ENCODE measurements at regions not wholly inside any gene's neighbourhood (a gene's known extent, or its start where the extent isn't known, plus 50 kb on each side); places are given as distances from the start of the nearest gene placed in this dataset.
"Not testable (repeated sequence)": the region's sequence is repeated elsewhere in the genome, so short reads cannot be mapped to it uniquely, and the experiment has no call there.

DNA sequence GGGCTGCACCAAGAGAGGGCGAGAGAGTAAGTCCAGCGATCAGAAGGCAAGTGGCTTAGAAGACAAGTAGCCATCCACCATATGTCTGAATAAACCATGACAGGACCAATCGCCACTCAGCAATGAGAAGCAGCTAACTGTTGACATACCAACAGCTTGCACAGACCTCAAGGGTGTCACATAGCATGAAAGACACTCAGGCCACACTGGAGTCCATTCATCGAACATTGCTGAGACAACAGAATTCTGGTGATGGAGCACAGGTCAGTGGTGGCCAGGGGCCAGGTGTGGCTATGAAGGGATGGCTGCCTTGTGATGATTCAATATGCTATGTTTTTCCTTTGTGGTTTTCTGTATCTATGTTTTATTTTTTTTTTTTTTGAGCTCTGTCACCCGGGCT lies 236.2 kb upstream of the FRG2C start:
- intact Hi-C loops (cut with DNase I); DNase-seq (ENCODE audit: low spot score): not testable (repeated sequence)

DNA sequence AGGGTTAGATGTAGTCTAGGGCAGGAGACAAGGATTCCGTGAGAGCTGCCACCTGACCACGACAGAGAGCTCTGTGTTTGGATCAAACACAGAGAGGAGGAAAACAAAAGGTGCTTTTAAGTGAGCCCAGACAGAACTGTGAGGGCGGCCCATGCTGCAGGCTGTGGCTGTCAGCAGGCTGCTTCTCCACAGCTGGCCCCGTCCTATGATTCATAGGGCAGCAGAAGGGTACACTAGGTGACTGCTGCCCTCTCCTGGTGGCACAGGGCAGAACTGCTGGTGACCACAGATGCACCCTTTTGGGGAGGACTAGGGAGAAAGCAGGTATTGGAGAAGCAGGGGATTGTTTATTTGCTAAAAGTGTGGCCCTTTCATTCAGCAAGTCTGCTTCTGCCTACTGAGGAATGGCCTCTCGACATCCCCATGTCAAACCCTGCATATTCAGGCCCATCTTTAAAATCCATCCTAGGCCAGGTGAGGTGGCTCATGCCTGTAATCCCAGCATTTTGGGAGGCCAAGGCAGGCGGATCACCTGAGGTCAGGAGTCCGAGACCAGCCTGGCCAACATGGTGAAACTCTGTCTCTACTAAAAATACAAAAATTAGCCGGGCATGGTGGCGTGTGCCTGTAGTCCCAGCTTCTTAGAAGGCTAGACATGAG lies 234.4 kb upstream of the FRG2C start:
- intact Hi-C loops (cut with DNase I), result not testable (repeated sequence)

DNA sequence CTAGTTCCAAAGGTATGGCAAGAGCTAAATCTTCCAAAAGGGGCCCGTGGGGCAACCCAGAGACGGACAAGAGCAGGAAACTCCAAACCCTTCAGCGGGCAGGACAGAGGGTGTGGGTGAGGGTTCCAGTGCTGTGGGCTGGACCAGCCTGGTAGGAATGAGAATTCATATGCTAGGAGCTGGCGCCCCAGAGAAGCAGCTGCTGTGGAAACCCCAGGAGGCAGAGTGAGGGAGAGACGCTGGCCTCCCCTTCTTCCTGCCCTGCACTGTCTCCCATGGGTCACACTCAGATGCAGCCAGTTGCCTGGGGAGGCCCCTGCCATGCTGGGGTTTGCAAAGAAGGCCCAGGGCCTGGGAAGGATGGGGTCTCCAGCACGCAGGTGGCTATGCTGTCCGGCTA lies 233.7 kb upstream of the FRG2C start:
- intact Hi-C loops (cut with DNase I); DNase-seq (ENCODE audit: low spot score): not testable (repeated sequence)

More for the DNA sequence above, 234.4 kb upstream of the FRG2C start:
- peak; percentile 87 for DNase-seq (ENCODE audit: low spot score)

DNA sequence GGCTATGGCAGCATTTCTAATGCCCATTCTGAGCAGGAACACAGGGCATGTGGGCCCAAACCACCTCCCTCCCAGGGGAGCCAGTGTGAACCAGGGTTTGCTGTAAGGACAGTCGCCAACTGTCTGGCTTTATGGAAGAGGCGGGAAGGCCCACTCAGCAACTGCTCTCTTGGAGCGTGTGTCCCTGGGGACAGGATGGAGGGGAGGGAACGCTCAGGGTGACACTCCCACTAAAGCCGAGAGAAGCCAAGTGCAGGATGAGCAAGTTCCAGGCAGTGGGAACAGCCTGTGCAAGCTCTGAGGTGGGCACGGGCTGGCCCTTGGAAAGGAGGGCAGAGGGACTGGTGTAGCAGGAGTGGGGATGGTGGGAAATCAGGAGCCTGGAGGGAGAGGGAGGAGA lies 233.0 kb upstream of the FRG2C start:
- DNase-seq (ENCODE audit: low spot score); intact Hi-C loops (cut with DNase I): not testable (repeated sequence)

DNA sequence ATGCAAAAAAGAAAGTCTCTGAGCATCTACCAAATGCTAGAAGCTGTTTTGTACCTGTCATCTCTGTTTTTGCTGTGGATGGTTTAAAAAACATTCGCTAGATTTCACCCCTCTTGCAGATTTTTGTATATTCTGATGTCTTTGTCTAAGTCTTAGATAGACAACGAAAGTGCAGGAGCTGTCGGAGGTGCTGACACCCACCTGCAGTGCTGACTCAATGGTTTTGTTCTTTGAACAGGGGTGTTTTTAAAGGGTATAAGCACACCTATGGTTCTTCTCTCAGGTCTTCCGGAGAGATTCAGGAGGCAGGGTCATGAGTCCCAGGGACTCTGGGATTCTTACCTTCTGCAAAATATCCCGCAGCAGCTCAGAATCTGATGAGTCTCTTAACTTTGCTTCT lies 231.7 kb upstream of the FRG2C start:
- DNase-seq (ENCODE audit: low spot score); intact Hi-C loops (cut with DNase I): not testable (repeated sequence)

DNA sequence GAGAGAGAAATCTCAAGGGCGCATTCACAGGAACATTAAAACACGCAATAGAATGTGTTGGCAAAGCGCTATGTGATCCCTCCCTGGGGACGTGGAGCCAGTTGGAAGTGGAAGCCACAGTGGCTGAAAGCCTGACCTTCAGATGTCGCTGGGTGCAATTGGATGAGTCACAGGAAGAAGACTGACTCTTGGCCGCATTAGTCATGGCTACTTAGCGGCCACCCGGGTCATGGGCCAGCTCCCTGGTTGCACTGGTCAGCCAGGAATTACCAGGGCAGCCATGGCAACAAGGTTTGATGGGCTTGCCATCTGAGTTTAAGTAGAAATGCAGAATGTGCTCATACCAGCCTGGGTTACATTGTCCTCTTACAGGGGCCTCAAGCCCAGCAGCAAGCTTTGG lies 231.2 kb upstream of the FRG2C start:
- DNase-seq (ENCODE audit: low spot score), result peak; percentile 84
- intact Hi-C loops (cut with DNase I), result not testable (repeated sequence)

DNA sequence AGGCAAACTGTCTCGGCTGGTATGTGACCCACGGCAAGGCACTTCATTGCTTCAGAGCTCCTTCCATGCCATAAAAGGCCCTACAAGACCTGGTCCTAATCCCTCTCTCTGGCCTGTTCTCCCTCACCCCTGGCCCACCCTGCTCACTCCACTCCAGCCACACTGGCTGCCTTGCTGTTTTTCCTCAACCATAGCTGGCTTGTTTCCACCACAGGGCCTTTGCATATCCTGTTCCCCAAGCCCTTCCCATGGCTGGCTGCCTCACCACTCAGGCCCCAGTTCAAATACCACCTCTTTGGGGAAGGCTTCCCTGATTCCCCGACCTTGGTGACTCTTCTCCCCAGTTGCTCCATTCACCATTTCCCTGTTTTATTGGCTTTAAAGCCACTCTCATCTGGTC lies 230.8 kb upstream of the FRG2C start:
- DNase-seq (ENCODE audit: low spot score); intact Hi-C loops (cut with DNase I): not testable (repeated sequence)

DNA sequence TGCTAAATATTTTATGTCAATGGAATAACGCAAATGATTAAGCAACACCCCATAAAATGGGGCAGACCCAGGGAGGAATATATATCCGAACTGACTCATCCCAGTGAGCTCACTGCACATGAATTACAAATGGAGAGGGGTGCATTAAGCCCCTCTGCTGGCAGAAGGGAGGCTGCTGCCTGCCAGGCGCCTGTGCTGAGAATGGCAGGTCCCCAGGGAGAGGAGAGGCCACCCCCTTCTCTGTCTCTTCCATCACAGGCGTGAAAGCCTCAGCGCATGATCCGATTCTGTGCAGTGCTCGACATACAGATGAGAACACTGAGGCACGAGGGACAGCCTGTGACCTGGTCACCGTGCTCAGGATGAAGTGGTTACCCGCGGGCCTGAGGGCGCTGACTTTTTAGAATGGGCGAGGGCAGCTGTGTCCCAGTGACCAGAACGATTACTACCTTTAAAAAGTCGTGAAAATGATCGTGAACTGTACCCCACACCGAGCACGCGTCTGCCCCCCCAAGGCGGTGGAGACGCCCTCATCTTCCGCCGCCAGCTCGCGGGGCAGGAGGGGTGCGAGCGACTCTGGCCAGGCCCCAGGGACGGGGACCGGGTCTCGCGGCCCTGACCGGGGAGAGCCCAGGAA lies 229.7 kb upstream of the FRG2C start:
- intact Hi-C loops (cut with DNase I); DNase-seq (ENCODE audit: low spot score): not testable (repeated sequence)

DNA sequence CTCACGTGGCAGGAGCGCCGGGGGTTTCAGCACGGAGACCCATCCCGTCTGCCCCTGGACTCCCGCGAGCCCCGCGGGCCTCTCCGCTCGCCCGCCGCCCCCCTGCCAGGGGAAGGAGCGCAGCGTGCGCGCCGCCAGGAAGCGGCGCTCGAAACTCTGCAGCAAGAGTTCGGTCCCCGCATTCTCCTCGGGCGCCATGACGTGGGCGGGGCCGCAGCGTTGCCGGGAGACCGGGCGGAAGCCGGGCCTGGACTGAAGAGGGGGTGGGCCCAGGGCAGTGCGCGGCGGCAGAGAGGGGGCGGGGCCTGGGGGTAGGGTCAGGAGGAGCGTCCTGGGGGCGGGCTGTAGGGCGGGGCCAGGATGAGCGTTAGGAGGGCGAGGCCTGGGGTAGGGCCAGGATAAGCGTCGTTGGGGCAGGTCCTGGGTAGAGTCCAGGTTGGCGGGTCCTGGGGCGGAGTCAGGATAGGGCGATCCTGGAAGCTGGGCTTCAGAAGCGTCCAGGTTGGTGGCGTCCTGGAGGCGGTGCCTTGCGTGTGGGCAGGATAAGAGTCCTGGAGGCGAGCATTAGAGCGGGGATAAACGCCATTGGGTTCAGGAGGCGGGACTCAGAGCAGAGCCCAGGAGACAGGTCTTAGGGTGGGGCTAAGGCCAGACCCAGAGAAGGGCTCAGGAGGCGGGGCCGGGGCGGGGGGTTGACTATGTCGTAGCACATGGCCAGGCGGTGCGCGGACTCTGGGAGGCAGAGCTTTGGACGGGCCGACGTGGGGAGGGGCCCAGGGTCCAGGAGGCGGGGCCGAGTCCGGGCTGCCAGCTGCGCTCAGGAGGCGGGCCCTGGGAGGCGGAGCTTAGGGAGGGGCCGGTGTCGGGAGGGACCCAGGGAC lies 229.0 kb upstream of the FRG2C start:
- DNase-seq (ENCODE audit: low spot score), result peak; percentile 100
- intact Hi-C loops (cut with DNase I), result not testable (repeated sequence)

DNA sequence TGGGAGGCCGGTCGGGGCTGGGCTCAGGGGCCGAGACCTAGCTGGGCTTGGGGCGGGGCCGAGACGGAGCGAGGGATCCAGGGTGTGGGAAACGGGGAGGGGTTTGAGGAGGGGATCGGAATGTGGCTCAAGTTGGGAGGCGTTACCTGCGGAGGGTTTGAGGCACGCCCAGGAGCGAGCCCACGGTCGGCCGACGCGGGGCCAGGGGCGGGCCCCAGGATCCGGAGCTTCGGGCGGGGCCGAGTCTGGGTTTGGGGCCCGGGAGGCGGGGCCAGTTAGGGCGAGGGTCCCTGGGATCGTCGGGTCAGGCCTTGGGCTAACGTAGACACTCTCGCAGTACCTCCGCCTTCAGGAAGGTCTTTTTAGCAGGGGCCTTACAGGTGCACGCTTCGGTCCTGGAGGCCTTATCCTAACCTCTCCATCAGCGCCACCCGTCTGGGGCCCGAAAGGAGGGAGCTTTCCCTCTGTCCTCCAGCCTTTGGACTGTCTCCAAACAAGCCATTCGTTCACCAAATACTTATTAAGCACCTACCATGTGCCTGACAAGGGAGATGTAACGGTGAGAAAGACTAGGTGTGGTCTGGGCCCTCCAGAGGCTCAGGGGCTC lies 228.2 kb upstream of the FRG2C start:
- DNase-seq (ENCODE audit: low spot score); intact Hi-C loops (cut with DNase I): not testable (repeated sequence)

DNA sequence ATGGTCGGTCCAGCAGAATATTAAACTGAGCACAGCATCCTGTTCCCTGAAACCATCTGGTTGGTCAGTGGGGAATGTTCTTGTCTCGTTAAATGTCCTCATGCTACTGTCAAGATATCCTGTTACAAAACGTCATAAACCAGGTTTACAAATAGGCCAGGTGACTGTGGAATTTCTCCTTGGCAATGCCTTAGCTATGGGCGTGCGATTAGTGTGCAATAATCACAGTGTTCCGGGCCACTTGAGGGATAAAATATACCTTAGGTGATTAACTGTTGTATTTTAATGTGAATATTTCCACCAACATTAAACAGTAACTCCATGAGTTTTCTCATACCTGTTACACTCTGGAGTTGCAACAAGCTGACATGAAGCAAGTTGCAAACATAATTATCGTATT lies 223.1 kb upstream of the FRG2C start:
- intact Hi-C loops (cut with DNase I); DNase-seq (ENCODE audit: low spot score): not testable (repeated sequence)

DNA sequence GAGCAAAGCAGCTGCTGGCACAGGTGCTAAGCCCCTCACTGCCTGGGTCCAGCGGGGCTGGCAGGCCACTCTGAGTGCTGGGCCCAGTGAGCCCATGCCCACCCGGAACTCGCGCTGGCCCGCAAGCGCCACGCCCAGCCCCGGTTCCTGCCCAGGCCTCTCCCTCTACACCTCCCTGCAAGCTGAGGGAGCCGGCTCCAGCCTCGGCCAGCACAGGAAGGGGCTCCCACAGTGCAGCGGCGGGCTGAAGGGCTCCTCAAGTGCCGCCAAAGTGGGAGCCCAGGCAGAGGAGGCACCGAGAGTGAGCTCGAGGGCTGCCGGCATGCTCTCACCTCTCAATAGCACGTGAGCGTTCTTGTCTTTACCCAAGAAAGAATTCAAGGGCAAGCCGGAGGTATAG lies 219.5 kb upstream of the FRG2C start:
- DNase-seq (ENCODE audit: low spot score); intact Hi-C loops (cut with DNase I): not testable (repeated sequence)

DNA sequence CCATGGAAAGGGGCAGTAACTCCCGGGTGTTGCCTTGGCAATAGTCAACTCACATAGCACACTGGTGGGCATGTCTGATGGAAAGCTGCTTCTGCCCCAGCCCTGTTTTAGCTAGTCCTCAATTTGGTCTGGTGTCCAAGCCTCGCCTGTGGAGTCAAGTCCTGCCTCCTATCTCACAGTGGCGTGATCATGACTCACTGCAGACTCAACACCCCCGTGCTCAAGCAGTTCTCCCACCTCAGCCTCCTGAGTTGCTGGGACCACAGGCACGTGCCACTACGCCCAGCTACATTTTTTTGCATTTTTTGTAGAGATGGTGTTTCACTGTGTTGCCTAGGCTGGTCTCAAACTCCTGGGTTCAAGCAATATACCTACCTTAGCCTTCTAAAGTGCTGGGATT lies 218.9 kb upstream of the FRG2C start:
- intact Hi-C loops (cut with DNase I); DNase-seq (ENCODE audit: low spot score): not testable (repeated sequence)

DNA sequence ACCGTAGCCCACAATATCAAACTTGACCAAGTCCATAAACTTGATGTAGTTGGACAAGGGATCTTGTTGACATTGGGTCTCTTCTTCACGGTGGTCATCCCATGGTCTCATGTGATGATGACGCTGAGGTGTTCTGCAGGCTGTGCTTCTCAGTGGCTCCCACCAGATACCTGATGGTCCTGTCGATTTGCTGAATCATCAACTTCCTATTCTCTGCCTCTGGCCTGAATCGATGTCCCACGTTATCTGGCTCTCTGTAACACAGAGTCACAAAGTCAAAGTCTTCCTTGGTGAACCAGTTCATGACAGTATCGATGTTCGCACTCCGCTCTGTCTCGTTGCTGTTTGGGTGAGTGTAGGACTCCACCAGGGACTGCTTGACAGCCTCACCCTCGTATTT lies 217.2 kb upstream of the FRG2C start:
- DNase-seq (ENCODE audit: low spot score); intact Hi-C loops (cut with DNase I): not testable (repeated sequence)

DNA sequence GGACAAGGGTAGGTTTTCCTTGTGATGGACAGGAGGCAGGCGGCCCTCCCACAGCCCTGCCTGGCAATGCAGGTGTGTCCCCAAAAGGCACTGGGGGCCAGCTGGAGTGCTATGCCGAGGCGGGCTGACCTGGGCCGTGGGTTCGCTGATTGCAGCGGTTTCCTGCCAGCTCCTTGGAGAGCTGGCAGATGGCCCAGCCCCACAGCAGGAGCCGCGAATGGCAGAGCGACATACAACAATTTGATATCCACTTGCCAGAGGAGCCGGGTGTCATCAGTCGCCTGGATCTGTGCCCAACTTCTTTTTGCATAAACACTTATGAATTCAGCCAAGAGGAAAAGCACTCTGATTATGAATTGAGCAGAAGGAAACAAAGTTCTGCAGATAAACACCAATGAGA lies 210.8 kb upstream of the FRG2C start:
- intact Hi-C loops (cut with DNase I), result not testable (repeated sequence)
- DNase-seq (ENCODE audit: low spot score), result peak; percentile 80

DNA sequence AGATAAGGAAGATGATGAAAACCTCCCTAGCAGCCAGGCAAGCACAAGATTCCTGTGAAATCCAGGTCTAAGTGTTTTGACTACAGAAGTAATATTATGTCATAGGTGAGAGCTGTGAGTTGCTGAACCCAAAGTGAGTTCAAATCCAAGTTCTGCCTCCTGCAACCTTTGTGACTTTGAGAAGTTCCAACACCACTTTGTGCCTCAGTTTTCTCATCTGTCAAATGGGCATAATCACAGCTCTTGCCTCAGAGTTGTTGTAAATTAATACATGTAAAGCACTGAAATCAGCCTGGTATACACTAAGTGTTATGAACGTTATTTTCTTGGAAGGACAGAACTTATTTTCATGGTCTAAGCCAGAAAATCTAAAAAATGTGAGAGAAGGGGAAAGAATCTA lies 210.3 kb upstream of the FRG2C start:
- intact Hi-C loops (cut with DNase I), result not testable (repeated sequence)

DNA sequence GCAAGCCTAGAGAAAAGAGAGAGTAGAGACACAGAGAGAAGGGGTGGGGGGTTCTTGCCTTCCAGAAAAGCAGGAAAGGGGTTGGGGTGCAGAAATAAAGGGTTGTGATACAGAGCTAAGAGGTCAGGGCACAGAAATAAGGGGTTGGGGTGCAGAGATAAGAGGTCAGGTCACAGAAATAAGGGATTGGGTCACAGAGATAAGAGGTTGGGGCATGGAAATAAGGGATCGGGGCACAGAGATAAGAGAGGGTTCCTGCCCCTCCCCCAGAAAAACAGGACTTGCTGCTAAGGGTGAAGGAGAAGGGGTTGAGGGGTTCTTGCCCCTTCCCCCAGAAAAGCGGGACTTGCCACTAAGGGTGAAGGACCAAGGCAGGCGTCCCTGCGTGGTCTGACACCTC lies 189.6 kb upstream of the FRG2C start:
- intact Hi-C loops (cut with DNase I), result not testable (repeated sequence)

More for the DNA sequence above, 210.3 kb upstream of the FRG2C start:
- DNase-seq (ENCODE audit: low spot score), result not testable (repeated sequence)

DNA sequence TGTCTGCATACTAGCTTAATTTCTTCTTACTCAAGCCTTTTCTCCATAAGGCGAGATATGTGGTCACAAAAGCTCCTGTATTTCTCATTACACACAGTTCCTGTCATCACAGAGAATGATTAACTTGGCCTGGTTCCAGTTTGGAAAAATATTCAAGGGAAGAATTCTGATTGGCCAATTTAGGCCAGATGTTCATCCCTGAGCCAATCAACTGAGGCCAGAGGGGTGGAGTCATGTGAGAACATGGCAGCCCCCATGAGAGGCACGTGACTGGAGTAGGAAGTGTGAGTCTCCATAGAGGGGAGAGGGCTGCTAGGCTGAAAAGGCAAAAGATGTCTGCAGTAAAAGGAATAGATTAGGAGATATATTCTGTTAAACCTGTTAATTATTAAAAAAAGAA lies 167.5 kb upstream of the FRG2C start:
- intact Hi-C loops (cut with DNase I); DNase-seq (ENCODE audit: low spot score): not testable (repeated sequence)

More for the DNA sequence above, 189.6 kb upstream of the FRG2C start:
- DNase-seq (ENCODE audit: low spot score), result not testable (repeated sequence)

DNA sequence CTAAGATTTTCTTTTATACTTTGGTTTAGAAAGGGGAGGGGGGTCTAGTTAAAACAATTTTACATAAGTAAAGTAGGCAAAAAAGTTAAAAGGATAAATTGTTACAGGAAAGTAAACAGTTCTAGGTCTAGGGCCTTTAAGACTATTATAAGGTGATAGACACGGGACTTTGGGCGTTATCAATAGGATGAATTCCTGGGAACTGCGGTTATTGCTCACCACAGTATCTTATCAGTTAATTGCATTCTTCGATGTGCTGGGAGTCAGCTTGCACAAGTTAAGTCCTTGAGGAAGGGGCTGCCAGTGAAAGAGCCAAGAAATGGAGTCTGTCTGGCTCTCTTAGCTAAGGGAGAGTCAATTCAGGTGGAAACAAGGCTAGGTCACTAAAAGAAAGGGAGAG lies 163.8 kb upstream of the FRG2C start:
- intact Hi-C loops (cut with DNase I); DNase-seq (ENCODE audit: low spot score): not testable (repeated sequence)

DNA sequence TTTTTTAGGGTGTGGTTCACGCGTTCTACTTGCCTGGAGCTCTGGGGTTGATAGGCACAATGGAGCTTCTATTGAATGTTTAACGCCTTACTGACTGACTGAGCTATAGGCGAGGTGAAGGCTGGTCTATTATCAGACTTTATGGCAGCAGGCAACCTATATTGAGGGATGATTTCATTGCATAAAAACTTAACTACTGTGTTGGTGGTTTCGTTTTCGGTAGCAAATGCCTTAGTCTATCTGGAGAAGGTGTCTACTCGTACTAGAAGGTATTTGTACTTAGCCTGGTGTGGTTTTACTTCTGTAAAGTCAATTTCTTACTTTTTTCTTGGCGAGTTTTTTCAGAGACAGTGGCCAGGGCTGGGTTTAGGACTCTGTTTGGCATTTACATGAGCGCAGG lies 162.0 kb upstream of the FRG2C start:
- intact Hi-C loops (cut with DNase I), result not testable (repeated sequence)

More for the DNA sequence above, 162.0 kb upstream of the FRG2C start:
- not testable (repeated sequence) for DNase-seq (ENCODE audit: low spot score)
